Tibial nerve (tissue), 4 donors: ENCODE measurements at regions not wholly inside any gene's neighbourhood (a gene's known extent, or its start where the extent isn't known, plus 50 kb on each side); places are given as distances from the start of the nearest gene placed in this dataset.

ENCODE experiments used
- DNase-seq, 2 donors: peaks; one replicate each; pipeline ENCODE4 v3.0.0-alpha.2; 2019; ENCODE audit warnings: low spot score in 2 of 2
- H3K27ac ChIP-seq, 4 donors: fragments of 200-600 bp; sonication (generic) in 3 of 4; one replicate each; pipeline ENCODE4 v1.5.1; 2017 to 2019; ENCODE audit warnings: mild to moderate bottlenecking in 1 of 4
- H3K27me3 ChIP-seq, 2 donors: fragments of 200-600 bp; sonication (generic) in 1 of 2; one replicate each; pipeline versions ENCODE4 v1.5.1 to v1.6.0; 2017 to 2019
- H3K36me3 ChIP-seq, 3 donors: fragments of 200-600 bp; sonication (generic); one replicate each; pipeline ENCODE4 v1.5.1; 2018 to 2019
- H3K4me1 ChIP-seq, 4 donors: fragments of 200-600 bp; sonication (generic) in 3 of 4; one replicate each; pipeline ENCODE4 v1.5.1; 2017 to 2019
- H3K4me3 ChIP-seq, 4 donors: fragments of 200-600 bp; sonication (generic) in 3 of 4; one replicate each; pipeline ENCODE4 v1.5.1; 2017 to 2019; ENCODE audit warnings: mild to moderate bottlenecking in 1 of 4, moderate library complexity in 1 of 4
- H3K9me3 ChIP-seq, 4 donors: fragments of 200-600 bp; sonication (generic) in 3 of 4; one replicate each; pipeline ENCODE4 v1.5.1; 2017 to 2019
- CTCF ChIP-seq, 5 experiments: fragments of 200-600 bp in 3 of 5; fragments of 450-650 bp in 2 of 5; sonication (generic) in 3 of 5; IDR thresholded peaks; one replicate each; pipeline ENCODE4 v1.5.1; 2016 to 2019; ENCODE audit warnings: antibody characterized with exemption in 5 of 5, mild to moderate bottlenecking in 3 of 5, moderate library complexity in 2 of 5
- EP300 ChIP-seq, 2 donors: sonication (generic); formaldehyde crosslinking; IDR thresholded peaks; one replicate each; pipeline ENCODE4 v1.6.1; 2017; ENCODE audit warnings: antibody characterized with exemption in 2 of 2, mild to moderate bottlenecking in 1 of 2
- POLR2A ChIP-seq, 2 donors: fragments of 450-650 bp; IDR thresholded peaks; one replicate each; pipeline ENCODE4 v1.6.1; 2017; ENCODE audit warnings: antibody characterized with exemption in 2 of 2, mild to moderate bottlenecking in 2 of 2, moderate library complexity in 2 of 2
- WGBS, 2 donors: methylation state at CpG; one replicate each; pipeline ENCODE4 v1.1.5; 2018; 5-methylcytosine and 5-hydroxymethylcytosine counted together

- Histone ChIP-seq H3K9me3 (no peaks in the 10 kb centered on the region), H3K27ac (no peak overlapping the region), H3K4me3 (no peak overlapping the region), H3K36me3 (no peaks in the 10 kb centered on the region), H3K4me1 (no peaks in the 10 kb centered on the region), H3K27me3 (no peaks in the 10 kb centered on the region)
- 73% methylated on average over 13 of the region's 13 CpGs for WGBS, 2 donors
- DNase-seq: no peak
- TF ChIP-seq POLR2A (IDR thresholded peaks at IDR 0.05) (no peak), CTCF (IDR thresholded peaks at IDR 0.05) (no peak), EP300 (IDR thresholded peaks at IDR 0.05) (no peak)
Measured at GRCh38 chr12:4201333-4202100, 72.0 kb upstream of the CCND2 start.

GRCh38 chr12:4197922-4198763, 75.4 kb upstream of the CCND2 start:
- Histone ChIP-seq H3K4me3 (no peak overlapping the region), H3K36me3 (no peaks in the 10 kb centered on the region), H3K27me3 (no peaks in the 10 kb centered on the region), H3K4me1 (no peaks in the 10 kb centered on the region), H3K27ac (no peak overlapping the region), H3K9me3 (no peaks in the 10 kb centered on the region)
- WGBS, 2 donors: 84 to 86% methylated on average over 11 of the region's 11 CpGs
- no peak for TF ChIP-seq CTCF (IDR thresholded peaks at IDR 0.05)
- TF ChIP-seq EP300 (IDR thresholded peaks at IDR 0.05): no peak
- TF ChIP-seq POLR2A (IDR thresholded peaks at IDR 0.05): no peak
- no peak for DNase-seq

GRCh38 chr12:4196805-4197420, 76.6 kb upstream of the CCND2 start:
- DNase-seq: no peak
- TF ChIP-seq POLR2A (IDR thresholded peaks at IDR 0.05) (no peak), CTCF (IDR thresholded peaks at IDR 0.05) (no peak), EP300 (IDR thresholded peaks at IDR 0.05) (no peak)
- Histone ChIP-seq H3K4me1 (no peaks in the 10 kb centered on the region), H3K27ac (no peak overlapping the region), H3K36me3 (no peaks in the 10 kb centered on the region), H3K27me3 (no peaks in the 10 kb centered on the region), H3K4me3 (no peak overlapping the region), H3K9me3 (no peaks in the 10 kb centered on the region)
- 89 to 91% methylated on average over 8 of the region's 8 CpGs for WGBS, 2 donors

GRCh38 chr12:4194668-4195067, 78.9 kb upstream of the CCND2 start:
- TF ChIP-seq CTCF (IDR thresholded peaks at IDR 0.05) (no peak), EP300 (IDR thresholded peaks at IDR 0.05) (no peak), POLR2A (IDR thresholded peaks at IDR 0.05) (no peak)
- no peak for DNase-seq
- WGBS, 2 donors: 84 to 87% methylated on average over 10 of the region's 10 CpGs

GRCh38 chr12:4193821-4194220, 79.7 kb upstream of the CCND2 start:
- 16 to 22% methylated on average over 8 of the region's 8 CpGs for WGBS, 2 donors
- no peak overlapping the region for H3K27ac ChIP-seq
- H3K36me3 ChIP-seq: no peaks in the 10 kb centered on the region
- TF ChIP-seq CTCF (IDR thresholded peaks at IDR 0.05): no peak
- no peak for TF ChIP-seq POLR2A (IDR thresholded peaks at IDR 0.05)
- no peak for TF ChIP-seq EP300 (IDR thresholded peaks at IDR 0.05)
- DNase-seq: no peak
- H3K4me1 ChIP-seq: no peaks in the 10 kb centered on the region
- H3K27me3 ChIP-seq: no peaks in the 10 kb centered on the region
- H3K9me3 ChIP-seq: no peaks in the 10 kb centered on the region
- H3K4me3 ChIP-seq: no peak overlapping the region

More at GRCh38 chr12:4194668-4195067, 78.9 kb upstream of the CCND2 start:
- Histone ChIP-seq H3K9me3 (no peaks in the 10 kb centered on the region), H3K27ac (no peak overlapping the region), H3K4me1 (no peaks in the 10 kb centered on the region), H3K4me3 (no peak overlapping the region), H3K36me3 (no peaks in the 10 kb centered on the region), H3K27me3 (no peaks in the 10 kb centered on the region)
